Left hindlimb (tissue), 1 donor: ENCODE measurements at regions not wholly inside any gene's neighbourhood (a gene's known extent, or its start where the extent isn't known, plus 50 kb on each side); places are given as distances from the start of the nearest gene placed in this dataset.
"Not testable (repeated sequence)": the region's sequence is repeated elsewhere in the genome, so short reads cannot be mapped to it uniquely, and the experiment has no call there.

Source experiments
- DNase-seq: peaks from one replicate; pipeline ENCODE4 v3.0.0-alpha.2; 2018

DNA sequence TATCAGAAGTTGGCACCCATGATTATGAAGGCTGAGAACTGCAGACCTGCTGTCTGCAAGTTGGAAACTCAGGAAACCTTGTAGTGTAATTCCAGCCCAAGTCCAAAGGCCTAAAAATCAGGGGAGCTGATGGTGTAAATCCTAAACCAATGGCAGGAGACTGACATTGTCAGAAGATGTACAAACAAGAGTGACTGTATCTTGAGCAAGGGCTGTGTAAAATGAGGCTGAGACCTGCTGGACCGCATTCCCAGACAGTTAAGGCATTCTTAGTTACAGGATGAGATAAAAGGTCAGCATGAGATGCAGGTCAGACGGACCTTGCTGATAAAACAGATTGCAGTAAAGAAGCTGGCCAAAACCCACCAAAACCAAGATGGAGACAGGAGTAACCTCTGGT is 147.7 kb downstream of the COG6 start:
- no peak for DNase-seq

DNA sequence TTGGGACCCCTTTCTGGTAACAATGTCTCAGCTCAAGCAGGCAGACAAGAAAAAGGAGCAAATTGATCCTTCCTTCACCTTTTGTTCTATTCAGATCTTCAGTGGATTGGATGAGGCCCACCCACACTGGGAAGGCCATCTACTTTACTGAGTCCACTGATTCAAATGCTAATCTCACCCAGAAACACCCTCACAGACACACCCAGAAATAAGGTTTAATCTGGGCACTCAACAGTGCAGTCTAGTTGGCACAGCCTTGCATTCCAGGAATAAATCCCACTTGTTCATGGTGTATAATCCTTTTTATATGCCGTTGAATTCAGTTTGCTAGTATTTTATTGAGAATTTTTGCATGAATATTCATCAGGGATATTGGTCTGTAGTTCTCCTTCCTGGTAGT is 148.4 kb downstream of the COG6 start:
- DNase-seq, result no peak

DNA sequence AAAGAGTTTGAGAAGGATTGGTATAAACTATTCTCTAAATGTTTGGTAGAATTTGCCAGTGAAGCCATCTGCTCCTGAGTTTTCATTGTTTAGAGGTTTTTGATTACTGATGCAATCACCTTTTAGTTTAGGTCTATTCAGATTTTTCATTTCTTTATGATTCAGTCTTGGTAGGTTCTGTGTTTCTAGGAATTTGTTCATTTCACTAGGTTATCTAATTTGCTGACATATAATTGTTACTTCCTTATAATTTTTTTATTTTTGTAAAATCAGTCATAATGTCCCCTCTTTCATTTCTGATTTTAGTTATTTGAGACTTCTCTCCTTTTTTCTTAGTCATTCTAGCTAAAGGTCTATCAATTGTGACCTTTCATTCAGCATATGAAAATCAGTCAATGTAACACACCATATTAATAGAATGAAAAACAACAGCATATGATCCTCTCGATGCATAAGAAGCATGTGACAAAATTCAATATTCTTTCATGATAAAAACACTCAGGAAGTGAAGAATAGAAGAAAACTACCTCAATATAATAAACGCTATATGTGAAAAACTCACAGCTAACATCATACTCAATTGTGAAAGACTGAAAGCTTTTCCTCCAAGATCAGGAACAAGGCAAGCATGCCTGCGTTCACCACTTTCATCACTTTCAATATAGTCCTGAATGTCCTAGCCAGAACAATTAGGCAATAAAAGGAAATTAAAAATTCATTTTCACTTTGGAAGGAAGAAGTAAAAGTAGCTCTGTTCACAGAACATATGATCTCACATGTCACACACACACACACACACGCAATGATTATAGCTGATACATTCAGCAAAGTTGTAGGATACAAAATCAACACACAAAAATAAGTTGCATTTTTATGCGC is 149.1 kb downstream of the COG6 start:
- DNase-seq, result no peak

DNA sequence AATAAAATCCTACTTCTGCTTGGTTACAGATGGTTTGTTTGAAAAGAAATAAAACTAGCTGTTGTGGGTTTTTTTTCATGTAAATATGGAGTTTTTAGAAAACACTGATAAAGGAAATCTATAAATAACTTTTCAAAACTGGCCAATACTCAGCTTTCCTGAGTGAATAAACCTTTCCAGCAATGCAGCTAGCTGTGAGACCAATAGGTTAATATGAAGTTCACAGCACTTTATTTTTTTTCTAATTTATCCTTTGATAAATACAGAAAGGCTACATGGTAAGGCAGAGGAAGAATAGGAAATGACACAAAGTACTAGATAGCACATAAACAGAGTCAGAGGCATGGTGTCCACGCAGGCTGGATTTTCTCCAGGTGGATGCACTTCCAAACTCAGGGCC is 154.0 kb downstream of the COG6 start:
- no peak for DNase-seq

DNA sequence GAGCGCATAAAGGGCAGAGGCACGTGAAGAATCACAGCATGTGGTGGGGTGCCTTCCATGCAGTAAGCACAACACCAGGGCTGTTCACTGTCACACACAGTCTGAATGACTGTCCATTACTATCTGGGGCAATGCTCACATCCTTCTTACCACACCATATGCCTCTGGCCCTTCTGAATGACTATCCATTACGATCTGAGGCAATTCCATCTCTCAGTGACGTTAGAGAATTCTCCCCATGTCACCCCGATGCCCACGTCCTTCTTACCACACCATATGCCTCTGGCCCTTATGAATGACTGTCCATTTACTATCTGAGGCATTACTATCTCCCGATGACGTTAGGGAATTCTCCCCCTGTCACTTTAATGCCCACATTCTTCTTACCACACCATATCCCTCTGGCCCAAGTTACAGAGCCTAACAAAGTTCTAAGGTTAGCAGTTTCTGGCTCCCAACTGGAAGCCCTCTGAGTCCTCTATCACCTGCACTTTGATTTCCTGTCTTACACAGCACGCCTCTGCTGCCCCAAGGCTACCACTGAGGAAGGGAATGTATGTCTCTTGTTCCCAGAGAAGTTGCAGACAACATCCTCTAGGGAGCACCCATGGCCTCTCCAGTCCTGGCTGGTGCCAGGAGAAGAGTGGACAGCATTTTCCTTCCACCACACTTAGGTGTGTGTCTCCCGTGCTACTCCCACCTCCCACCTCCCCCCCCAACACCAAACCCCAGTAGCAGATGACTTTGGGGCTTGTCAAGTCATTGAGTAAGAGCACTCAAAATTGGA is 154.8 kb downstream of the COG6 start:
- no peak for DNase-seq

DNA sequence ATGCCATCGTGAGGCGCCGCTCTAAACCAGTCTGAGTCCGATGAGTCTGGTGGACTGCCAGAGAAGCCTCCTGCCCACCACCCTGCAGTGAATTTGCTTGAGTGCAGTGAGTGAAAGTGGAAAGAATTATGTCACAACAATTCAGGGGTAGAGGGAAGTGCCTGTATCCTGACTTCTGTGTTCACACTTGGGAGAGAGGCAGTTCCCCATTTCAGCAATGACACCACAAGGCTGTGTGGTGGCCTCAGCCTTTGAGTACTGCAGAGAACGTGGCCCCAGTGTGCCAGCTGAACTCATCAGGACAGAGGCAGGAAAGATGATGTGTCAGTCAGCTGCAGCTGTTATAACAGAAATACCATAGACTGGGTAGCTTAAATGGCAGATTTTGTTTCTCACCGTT is 155.6 kb downstream of the COG6 start:
- no peak for DNase-seq

DNA sequence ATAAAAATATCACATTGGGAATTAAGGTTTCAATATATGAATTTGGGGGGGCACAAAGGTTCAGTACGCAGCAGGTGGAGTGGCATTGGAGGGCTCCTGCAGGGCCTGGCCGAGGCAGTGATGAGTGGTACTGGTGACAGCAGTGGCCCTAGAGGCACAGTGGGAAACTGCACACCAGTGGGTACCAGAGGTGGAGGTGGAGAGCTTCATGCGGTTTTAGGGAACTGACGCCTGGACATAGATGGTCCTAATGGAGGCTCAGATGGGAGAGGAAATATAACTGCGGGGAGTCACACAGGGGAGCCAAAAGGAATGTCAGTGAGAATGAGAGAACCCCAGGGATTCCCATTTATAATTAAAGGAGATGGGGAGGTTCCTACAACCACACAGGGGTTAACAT is 156.2 kb downstream of the COG6 start:
- DNase-seq, result no peak

DNA sequence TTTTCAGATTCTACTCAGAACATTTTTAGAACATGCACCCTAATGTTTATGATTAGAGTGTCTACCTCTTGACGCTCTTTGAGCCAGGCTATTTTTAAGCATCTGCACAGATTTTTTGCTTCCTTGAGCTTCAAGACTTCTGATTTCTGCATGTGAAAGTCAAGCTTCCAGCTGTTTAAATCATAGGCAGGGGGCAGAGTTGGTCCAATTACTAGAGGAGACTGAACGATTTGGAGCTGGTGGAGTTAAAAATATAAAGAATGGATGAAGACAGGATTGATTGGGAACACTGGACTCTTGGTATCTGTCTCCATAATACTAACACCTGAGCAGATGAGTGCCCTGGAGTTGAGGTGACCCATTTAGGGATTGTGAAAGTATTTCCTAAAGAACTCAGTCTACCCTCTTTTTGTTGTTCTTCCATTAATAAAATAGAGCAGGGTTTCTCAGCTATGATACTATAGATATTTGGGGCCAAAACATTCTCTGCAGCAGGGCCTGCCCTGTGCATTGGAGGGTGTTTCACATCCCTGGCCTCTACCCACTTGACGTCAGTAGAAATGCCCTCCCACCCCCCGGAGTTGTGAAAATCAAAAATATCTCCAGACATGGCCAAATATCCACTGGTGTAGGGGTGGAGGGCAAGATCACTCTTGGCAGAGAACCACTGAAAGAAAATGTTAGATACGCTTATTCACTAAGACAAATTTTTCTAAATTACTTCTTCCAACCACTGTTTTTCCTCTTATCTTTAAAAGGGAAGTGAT is 160.1 kb downstream of the COG6 start:
- DNase-seq, result no peak

DNA sequence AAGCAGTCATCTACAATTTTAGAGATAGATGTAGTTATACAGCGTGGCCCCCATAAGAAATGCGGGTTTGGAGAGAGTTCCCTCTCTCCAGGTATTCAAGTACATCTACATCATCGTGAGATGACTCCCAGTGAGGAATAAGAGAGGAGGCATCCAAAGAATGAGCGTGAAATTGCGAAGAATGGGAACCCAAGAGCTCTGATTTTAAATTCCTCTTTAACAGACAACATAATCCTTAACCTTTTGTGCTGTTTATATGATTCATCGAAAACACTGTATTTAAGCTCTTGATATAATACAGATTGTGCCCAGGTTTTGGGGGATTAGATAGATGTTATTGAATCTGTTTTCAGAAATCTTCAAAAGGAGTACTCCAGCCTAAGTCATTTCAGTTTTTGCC is 161.5 kb downstream of the COG6 start:
- DNase-seq, result no peak

DNA sequence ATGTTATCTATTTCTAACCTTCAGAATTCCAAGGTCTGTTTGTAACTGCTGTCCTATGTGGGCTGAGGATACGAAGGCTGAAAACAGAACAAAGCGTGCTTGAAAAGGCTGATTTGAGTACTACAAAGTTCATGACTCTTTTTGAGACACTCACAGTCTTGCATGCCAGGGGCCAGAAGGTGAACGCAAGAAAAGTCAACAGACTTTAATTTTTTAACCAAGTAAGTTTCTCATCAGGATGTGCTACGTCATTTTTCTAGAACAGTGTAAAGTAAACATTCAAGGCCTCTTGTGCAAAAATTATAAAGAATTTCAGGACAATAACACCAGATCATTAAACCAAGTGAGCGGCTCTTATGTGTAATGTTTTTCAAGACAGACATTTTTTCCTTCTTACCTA is 163.5 kb downstream of the COG6 start:
- DNase-seq, result no peak

DNA sequence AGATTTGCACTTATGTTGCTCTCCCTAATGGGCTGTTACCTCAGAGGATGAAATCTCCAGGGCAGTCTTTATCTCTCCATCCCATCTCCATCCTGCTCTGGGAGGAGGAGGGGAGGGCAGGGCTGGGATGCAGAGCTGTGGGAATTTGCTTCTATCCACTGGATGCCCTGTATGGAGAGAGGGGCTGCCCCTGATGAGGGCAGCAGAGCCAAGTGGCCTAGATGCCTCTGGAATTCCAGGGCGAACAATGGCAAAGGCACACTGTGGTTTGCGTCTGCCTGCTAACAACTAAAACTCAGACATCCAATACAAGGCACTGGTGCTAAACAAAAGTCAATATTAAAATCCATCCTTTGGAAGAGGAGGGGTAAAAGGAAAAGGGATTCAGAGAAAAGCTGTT is 165.1 kb downstream of the COG6 start:
- DNase-seq, result no peak

DNA sequence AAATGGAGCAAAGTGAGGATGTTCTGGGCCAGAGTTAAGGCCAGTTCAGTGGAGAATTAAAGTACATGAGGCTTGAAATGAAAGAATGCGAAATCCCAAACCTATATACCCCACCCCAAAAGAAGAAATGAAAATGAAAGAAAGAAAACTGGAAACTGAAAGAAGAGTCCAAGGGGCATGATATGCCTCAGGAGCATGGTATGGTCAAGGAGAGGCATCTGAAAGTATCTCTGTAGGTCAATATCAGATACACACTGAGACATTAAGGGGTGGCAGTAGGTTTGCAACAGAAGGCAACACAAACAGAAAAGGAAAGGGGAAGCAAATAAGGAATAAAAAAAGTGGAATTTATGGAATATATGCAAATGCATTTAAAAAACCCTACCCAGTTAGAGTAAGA is 166.5 kb downstream of the COG6 start:
- DNase-seq, result no peak

DNA sequence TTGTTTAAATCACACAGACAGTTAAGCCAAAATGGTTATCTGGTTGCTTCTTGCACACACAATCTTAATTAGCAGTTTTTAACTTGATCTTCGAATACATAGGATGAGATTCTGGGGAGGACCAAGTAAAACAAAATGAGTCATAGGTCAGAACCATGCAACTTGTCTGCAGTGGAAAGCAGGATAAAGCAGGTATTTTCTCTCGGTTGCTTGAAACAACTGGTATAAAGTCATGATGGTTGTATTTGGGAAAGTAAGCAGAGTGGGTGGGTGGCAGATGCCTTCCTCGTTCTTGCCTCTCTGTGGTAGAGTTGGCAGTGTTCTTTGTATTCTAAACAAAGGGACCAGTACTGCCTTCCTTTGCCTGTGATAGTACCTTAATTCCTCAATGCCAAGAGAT is 167.0 kb downstream of the COG6 start:
- no peak for DNase-seq

DNA sequence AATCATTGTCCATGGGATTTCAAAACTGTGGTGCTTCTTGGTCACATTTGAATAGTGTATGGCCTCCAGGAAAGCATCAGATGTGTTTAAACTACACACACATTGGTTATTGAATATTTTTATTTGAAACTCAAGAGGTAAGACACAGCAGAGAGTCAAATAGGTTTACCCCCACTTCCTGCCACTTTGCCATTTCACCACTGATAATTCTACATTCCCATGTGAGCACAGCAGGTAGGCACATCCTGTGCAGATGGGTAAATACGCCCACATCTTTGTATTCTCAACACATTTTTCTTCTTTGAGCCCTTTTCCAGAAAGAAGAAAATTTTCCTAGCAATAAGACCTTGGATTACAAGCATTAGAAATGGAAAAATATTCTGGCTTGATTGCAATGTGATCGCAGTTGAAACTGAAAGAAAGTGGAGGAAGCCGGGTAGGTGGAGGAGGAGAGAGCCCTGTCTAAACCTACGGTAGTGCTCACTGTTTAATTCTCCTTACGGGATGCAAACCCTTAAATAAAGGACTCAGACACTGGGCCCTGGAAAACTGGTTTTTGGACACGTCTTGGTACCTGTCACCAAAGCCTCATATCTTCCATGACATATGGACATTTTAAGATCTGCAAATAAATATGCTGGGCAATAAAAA is 167.7 kb downstream of the COG6 start:
- DNase-seq, result no peak

DNA sequence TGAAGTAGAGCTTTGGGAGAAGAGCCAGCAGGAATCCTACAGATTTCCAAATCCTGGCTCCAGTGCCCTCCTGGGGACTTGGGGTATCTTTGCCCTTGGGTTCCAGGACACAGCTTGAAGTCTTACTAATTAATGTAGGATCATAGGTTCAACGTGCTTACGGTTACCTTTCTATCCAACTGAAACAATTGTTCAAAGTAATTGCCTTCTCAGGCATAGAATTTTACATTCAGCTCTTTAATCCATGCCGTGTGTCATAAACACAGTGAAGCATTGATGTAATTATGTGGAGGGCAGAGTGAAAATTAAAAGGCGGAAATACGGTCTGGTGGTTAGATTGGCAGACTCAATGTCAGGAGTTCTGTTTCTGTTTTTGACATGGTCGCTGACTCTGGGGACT is 170.4 kb downstream of the COG6 start:
- no peak for DNase-seq

DNA sequence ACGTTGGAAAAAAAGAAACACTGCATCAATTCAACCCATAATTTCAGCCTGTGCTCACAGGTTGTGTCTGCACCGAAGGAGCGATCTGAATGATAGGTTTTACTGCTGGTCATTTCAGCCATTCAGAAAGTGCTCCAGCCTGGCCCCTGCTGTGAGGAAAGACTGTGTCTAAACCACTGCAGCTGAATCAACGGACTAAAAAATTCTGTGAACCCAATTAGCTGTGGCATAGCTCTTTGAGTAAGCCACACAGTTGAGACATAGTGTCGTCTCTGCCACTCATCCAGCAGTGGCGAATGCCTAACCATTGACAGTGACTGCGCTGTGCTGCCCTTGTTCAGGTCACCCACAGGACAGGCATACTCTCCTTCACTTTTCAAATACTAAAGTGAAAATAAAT is 179.8 kb downstream of the COG6 start:
- DNase-seq, result no peak

DNA sequence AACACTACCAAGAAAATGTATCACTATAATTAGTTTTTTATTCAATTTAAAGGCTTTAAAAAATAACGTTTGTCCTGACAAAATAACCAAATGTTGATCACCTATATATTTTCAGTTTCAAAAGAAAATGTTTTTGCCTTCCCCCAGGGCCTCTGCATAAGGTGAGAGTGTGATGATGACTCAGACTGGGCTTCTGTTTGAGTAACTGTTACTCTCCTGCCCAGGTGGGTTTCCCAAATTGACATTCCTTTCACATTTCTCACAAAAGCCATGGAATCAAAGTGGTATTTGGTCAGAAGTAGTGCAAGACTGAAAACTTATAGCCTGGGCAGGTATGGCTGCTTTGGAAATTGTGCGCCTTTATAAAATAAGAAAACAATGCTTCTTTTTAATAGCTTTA is 180.6 kb downstream of the COG6 start:
- DNase-seq, result no peak

DNA sequence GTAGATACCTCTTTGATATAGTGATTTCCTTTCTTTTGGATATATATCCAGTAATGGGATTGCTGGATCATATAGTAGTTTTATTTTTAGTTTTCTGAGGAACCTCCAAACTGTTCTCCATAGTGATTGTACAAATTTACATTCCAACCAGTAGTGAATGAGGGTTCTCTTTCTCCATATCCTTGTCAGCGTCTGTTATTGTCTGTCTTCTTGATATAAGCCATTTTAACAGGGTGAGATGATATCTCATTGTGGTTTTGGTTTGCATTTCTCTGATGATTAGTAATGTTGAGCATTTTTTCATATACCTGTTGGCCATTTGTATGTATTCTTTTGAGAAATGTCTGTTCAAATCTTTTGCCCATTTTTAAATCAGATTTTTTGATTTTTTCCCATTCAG is 182.4 kb downstream of the COG6 start:
- not testable (repeated sequence) for DNase-seq

DNA sequence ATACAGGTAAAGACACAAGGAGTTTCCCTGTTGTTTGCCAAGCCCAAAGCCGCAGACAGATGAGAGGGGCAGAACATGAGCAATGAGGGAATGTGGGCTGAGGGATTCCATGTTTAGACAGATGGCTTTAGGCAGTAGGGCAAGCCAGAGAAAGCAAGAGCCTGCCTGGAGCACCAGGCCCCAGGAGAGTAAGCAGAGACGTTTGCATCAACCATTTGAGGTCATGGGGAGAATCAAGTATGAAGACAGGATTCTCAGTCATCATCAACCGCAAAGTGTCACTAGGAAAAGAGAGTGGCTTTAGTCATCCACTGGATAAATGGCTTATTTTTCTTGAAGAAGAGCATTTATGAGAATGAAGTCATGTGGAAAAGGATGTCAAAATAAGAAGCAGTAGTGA is 184.7 kb downstream of the COG6 start:
- no peak for DNase-seq

DNA sequence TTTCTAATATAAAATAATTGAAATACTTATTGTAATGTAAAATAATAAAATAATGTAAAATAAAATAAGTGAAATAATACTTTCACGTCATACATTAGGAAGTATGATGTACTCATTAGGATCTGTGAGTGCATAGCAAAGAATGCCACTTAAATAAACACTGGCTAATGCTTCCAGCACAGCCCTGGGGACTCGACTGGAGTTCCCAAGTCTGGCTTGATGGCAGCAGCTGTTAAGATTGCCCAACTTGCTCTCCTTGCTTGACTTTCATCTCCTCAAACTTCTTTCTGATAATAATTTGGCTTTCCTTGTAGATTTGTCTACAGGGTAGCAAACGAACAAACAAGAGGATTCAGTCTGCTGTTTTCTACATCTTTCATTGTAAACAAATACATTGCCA is 191.9 kb downstream of the COG6 start:
- no peak for DNase-seq

DNA sequence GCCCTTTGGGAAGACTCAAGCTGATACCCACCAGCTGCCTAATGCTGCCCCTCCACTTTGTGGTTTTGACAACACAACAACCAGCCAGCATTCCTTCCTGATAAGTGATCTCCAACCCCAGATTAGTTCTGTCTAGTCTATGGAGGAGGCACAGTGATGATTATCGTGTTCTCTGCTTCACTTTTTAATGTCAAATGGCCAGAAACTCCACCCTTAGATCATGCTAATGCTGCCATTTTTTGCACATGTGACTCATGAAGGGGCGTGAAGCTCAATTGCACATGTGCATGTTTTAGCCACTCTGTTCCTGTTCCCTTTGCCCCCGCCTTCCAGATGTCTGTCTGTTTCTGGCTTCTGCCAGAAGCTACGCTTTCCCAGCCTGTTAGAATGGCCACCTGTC is 199.8 kb downstream of the COG6 start:
- DNase-seq, result no peak

DNA sequence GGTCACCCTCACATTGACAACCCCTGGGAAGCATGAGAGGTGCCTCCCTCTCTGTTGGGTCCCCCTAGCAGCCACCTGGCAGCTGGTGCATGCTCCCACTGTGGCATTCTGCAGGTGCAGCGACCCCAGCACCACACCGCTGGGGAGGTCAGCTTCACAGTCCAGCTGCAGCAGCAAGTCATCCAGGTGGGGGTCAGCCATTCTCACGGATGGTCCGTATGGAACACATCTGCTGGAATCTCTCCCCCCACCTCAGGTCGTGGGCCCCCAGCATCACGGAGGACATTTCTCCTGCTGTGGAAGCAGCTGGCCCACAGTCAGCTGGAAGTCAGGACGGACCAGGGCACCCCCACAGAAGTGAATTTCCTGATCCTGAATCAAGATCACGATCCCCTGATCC is 201.3 kb downstream of the COG6 start:
- DNase-seq, result no peak

DNA sequence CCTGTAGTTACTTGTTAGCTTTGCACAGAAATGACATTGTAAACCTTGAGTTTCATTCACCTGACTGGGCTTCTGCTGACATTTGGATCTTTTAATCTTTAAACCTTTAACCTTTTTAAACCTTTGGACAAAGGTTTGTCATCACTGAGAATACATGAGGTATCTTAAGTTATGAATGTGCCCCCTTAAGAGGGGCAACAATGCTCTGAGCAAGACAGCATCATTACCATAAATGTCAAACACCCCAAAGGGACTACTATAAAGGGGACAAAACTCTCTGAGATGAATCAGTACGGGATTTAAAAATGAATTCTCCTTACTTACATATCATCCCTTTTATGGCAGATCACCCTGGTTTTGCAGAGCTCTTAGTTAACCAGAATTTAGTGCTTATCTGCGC is 203.3 kb downstream of the COG6 start:
- DNase-seq, result no peak
